ENCODE measurements at regions not wholly inside any gene's neighbourhood (a gene's known extent, or its start where the extent isn't known, plus 50 kb on each side); places are given as distances from the start of the nearest gene placed in this dataset. TPM values are rescaled to one million over a fixed set of nuclear protein-coding genes. Genes with fewer than 3 reads are reported as not detected.

- no peak overlapping the region for H3K4me3 Mint-ChIP-seq
- H3K27ac Mint-ChIP-seq = no peak overlapping the region
- Histone ChIP-seq H3K4me3 (replicated peaks in 1 of 3; ENCODE audit: low read depth in 2 of 3, low read length in 3 of 3) (no peak overlapping the region), H3K27ac (ENCODE audit: low read depth in 1 of 2, low read length in 2 of 2) (no peak overlapping the region), H3K4me2 (replicated peaks; ENCODE audit: extremely low read depth, low read length, poor library complexity, severe bottlenecking) (no peak overlapping the region), H3K36me3 (replicated peaks in 1 of 2; ENCODE audit: control insufficient read depth in 1 of 2, insufficient read depth in 2 of 2, low read length in 2 of 2) (no peaks in the 10 kb centered on the region), H3K27me3 (ENCODE audit: control insufficient read depth in 2 of 2, insufficient read depth in 2 of 2, low read length in 2 of 2) (no peaks in the 10 kb centered on the region), H3K9ac (ENCODE audit: insufficient read depth, low read length, poor library complexity, severe bottlenecking) (no peak overlapping the region), H3K79me2 (ENCODE audit: insufficient read depth, low read length) (no peaks in the 10 kb centered on the region), H3K9me3 (replicated peaks in 1 of 2; ENCODE audit: control insufficient read depth in 1 of 2, insufficient read depth in 1 of 2, low read length in 2 of 2) (no peaks in the 10 kb centered on the region), H3K4me1 (ENCODE audit: control insufficient read depth in 1 of 2, insufficient read depth in 2 of 2, low read length in 2 of 2) (no peaks in the 10 kb centered on the region), H4K20me1 (ENCODE audit: insufficient read depth, low read length) (no peaks in the 10 kb centered on the region), H2AFZ (ENCODE audit: insufficient read depth, low read depth, low read length, poor library complexity, severe bottlenecking) (no peak overlapping the region)
- TF ChIP-seq, protein P1, sequence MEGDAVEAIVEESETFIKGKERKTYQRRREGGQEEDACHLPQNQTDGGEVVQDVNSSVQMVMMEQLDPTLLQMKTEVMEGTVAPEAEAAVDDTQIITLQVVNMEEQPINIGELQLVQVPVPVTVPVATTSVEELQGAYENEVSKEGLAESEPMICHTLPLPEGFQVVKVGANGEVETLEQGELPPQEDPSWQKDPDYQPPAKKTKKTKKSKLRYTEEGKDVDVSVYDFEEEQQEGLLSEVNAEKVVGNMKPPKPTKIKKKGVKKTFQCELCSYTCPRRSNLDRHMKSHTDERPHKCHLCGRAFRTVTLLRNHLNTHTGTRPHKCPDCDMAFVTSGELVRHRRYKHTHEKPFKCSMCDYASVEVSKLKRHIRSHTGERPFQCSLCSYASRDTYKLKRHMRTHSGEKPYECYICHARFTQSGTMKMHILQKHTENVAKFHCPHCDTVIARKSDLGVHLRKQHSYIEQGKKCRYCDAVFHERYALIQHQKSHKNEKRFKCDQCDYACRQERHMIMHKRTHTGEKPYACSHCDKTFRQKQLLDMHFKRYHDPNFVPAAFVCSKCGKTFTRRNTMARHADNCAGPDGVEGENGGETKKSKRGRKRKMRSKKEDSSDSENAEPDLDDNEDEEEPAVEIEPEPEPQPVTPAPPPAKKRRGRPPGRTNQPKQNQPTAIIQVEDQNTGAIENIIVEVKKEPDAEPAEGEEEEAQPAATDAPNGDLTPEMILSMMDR (IDR thresholded peaks at IDR 0.05) = no peak
- no peaks in the 10 kb centered on the region for H3K27me3 Mint-ChIP-seq (ENCODE audit: low read depth in 3 of 3)
- H3K9me3 Mint-ChIP-seq = peaks cover 0 to 6% (median 0%) of the 10 kb centered on the region in 7 donors
- DNase-seq = no peak
- H3K36me3 Mint-ChIP-seq = no peaks in the 10 kb centered on the region
- H3K4me1 Mint-ChIP-seq = no peaks in the 10 kb centered on the region
- intact Hi-C loops (cut with micrococcal nuclease) = no loop called here
Measured at GRCh38 chr4:114539985-114540384, 58.6 kb upstream of the UGT8 start.

GRCh38 chr4:114547340-114548134, 51.1 kb upstream of the UGT8 start:
- WGBS (ENCODE audit: insufficient coverage) = 100% methylated on average over 2 of the region's 2 CpGs
- no peak overlapping the region for H3K27ac Mint-ChIP-seq
- Histone ChIP-seq H3K36me3 (replicated peaks in 1 of 2; ENCODE audit: control insufficient read depth in 1 of 2, insufficient read depth in 2 of 2, low read length in 2 of 2) (no peaks in the 10 kb centered on the region), H3K79me2 (ENCODE audit: insufficient read depth, low read length) (no peaks in the 10 kb centered on the region), H3K4me1 (ENCODE audit: control insufficient read depth in 1 of 2, insufficient read depth in 2 of 2, low read length in 2 of 2) (no peaks in the 10 kb centered on the region), H3K4me3 (replicated peaks in 1 of 3; ENCODE audit: low read depth in 2 of 3, low read length in 3 of 3) (no peak overlapping the region), H3K9me3 (replicated peaks in 1 of 2; ENCODE audit: control insufficient read depth in 1 of 2, insufficient read depth in 1 of 2, low read length in 2 of 2) (peaks cover 0 to 4% of the 10 kb centered on the region in 2 donors), H3K9ac (ENCODE audit: insufficient read depth, low read length, poor library complexity, severe bottlenecking) (no peak overlapping the region), H4K20me1 (ENCODE audit: insufficient read depth, low read length) (no peaks in the 10 kb centered on the region), H2AFZ (ENCODE audit: insufficient read depth, low read depth, low read length, poor library complexity, severe bottlenecking) (no peak overlapping the region), H3K27me3 (ENCODE audit: control insufficient read depth in 2 of 2, insufficient read depth in 2 of 2, low read length in 2 of 2) (no peaks in the 10 kb centered on the region), H3K27ac (ENCODE audit: low read depth in 1 of 2, low read length in 2 of 2) (no peak overlapping the region), H3K4me2 (replicated peaks; ENCODE audit: extremely low read depth, low read length, poor library complexity, severe bottlenecking) (no peak overlapping the region)
- no peaks in the 10 kb centered on the region for H3K4me1 Mint-ChIP-seq
- peaks cover 0 to 4% (median 0%) of the 10 kb centered on the region in 7 donors for H3K9me3 Mint-ChIP-seq
- intact Hi-C loops (cut with micrococcal nuclease) = no loop called here
- no peaks in the 10 kb centered on the region for H3K36me3 Mint-ChIP-seq
- DNase-seq = no peak
- TF ChIP-seq, protein P1 (IDR thresholded peaks at IDR 0.05) = no peak
- no peak overlapping the region for H3K4me3 Mint-ChIP-seq
- H3K27me3 Mint-ChIP-seq (ENCODE audit: low read depth in 3 of 3) = no peaks in the 10 kb centered on the region

Small RNAs in the stretch of these regions (small RNA-seq; reads per million reads assigned to genes)
- not detected for gene AC093815.1 (ENCODE audit: insufficient read length, low read depth)

Data from CD14-positive monocyte (primary cell).